ENCODE measurements at regions not wholly inside any gene's neighbourhood (a gene's known extent, or its start where the extent isn't known, plus 50 kb on each side); places are given as distances from the start of the nearest gene placed in this dataset.

- TF ChIP-seq CTCF (IDR thresholded peaks at IDR 0.05) (no peak), POLR2A (IDR thresholded peaks at IDR 0.05) (no peak)
These were observed 252.4 kb upstream of the EGLN3 start for GRCh38 chr14:34203251-34203722.

All from Peyer's patch (tissue), 4 donors.